HG02870 (cell line): ENCODE measurements at regions not wholly inside any gene's neighbourhood (a gene's known extent, or its start where the extent isn't known, plus 50 kb on each side); places are given as distances from the start of the nearest gene placed in this dataset.
"Not testable (repeated sequence)": the region's sequence is repeated elsewhere in the genome, so short reads cannot be mapped to it uniquely, and the experiment has no call there.

ENCODE experiments used
- ATAC-seq: cut with Tn5 transposase; IDR thresholded peaks from one replicate; pipeline ENCODE4 v1.9.1; 2021; ENCODE audit warnings: mild to moderate bottlenecking, moderate library complexity; ENCODE audit not compliant: unreplicated experiment

DNA sequence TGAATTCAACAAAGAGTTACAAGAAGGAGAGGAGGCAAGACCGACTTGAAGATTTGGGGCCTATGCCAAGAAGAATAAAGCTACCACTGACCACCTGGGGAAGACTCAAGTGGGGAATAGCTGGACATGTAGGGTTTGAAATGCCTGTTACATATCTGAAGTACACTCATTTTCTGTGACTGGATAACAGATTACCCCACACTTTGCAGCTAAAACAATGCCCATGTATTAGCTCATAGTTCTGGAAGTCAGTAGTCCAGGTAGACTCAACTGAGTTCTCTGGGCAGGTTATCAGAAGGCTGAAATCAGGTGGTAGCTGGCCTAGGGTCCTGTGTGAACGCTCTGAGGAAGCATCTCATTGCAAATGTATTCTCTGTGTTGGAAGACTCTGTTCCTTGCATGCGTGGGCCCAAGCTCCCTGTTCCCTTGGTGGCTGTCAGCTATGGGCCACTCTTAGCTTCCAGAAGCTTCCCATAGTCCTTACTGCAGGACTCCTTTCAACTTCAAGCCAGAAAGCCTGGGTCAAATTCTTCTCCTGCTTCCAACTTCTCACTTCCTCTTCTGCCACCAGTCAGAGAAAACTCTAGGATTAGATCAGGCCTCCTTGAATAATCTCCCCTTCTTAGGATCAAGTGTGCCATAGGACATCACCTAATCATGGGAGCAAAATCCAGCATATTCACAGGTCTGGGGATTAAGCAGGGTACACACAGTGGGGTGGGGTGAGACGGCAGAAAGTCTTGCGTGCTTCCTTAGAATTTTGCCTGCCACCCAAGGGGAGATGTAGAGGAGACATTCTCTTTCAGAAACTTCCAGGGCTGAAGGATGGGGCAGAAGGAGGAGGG is 187.8 kb downstream of the SHQ1 start:
- ATAC-seq, result no peak

DNA sequence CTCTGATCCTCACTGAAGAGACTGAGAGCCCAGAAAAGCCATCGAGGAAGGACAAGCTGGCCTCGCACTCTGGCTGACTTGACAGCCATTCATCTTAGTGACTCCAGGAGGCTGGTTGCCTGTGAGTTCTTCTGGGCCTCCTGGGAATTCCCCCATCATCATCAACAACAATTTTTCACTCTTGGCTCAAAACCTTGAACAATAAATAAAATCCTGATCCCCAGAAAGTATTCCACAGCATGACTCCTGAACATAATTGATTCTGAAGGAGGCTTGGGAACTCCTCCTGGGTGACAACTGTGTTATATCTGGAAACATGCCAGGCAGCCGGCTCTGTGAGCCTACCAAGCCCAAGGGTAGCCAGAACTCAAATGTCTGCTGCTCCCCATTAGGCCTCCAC is 188.6 kb downstream of the SHQ1 start:
- ATAC-seq, result no peak

DNA sequence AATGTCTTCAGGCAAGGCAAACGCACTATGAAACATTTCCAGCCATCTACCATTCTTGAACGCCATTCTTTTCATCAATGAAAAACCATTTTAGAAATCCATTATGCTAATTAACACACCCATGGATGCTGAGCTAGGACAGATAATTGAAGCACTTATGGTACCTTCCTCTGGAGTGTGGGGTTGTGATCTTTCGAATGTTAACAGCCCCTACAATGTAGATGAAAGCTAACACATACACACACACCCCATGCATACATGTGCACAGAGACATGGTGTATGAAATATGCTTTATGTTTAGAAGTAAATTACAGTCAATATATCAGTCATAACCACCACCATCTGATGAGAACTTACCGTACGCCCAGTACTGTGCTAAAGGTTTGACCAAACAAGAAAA is 189.1 kb downstream of the SHQ1 start:
- no peak for ATAC-seq

DNA sequence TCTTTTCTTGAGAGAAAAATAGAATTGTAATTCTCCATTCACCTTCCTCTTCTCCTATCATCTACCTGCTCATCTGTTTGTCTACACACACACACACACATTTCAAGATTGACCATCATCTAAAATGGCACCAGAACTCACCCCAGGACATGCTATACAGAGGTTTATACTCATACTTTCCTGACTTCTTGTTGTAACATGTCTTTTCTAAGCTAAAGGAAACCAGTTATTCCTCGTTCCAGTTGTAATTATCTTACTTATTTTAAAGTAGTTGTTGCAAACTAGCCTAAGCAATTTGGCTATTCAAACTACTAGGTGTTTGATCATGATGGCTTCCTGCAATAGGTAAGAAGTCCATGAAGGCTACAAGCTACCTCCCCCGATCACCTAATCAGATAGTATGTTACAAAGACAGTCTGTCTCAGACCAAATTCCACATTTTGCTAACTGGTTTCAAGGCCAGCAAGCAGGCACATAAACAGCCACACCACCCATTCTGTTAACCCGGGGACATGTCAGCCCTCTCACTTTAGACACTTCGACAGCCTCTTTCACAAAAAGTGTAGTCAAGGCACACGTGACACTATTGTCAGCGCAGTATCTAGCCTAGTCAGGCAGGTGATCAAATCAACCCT is 189.7 kb downstream of the SHQ1 start:
- ATAC-seq, result no peak

DNA sequence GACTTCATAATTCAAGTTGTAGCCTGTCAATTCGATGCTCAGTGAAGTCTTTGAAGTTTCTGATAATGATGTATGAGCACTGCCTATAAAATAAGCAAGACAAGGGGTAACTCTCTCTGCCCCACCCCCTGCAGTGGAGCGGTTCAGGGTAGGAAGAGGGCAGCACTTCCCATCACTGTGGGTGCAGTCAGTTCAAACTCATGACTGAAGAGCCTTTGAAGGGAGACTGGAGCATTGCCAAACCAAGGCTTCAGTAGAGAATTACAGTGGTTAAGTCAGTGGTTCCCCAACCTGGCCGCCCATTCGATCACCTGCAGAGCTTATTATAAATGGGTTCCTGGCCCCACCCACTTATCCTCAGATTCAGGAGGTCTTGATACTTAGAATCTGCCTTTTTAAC is 190.6 kb downstream of the SHQ1 start:
- ATAC-seq, result no peak

DNA sequence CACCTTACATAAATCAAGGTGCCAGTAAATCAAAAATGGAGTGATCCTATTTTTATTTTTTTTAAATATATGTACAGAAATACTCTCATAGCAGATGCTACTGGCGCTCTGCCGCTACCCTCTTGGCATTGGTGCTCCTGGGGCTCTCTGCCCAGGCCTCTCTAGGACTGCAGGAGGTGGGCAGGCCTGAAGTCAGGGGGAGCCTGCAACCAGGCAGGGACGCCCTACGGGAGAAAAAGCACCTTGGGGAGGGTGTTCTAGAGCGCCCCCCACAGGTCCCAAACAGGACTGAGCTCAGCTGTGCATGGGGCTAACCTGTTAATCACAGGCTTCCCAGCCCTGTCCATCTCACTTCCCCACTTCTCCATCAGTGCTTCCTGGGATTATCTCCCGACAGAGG is 192.5 kb downstream of the SHQ1 start:
- no peak for ATAC-seq

DNA sequence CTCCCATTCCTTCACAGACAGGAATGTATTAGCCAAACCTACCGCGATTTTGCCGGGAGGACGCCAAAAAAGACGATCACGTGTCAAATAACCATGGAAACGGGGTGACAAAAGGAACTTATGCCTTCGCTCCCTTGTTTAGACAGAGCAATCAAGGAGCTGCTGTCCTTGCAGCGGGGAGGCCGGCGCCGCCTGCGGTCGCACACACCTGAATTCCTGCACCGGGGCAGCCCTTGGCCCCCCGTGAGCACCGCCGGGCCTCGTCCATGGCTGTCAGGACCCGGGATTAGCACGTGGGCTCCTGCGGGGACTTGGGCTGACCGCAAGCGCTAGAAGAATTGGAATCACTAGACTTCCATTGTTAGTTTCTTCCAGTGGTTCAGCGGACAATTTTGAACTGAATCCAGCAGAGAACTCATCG is 193.1 kb downstream of the SHQ1 start:
- no peak for ATAC-seq

DNA sequence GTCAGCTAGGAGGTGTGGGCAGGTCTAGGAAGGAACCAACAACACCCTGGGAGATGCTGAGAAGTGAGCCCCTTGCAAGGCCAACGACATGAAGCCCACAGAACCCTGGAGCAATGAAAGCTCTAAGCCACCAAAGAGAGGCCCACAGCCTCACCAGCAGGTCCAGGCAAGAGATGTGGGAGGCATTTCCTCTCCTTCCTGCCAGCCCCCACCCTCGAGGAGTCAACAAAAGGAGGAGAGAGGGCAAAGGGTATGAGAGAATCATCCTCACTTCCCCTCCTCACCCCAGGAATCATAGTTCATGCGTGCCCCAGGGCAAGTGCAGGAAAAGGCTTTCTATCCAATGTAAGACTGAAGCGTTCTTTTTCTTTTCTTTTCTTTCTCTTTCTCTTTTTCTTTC is 195.8 kb downstream of the SHQ1 start:
- ATAC-seq, result no peak

DNA sequence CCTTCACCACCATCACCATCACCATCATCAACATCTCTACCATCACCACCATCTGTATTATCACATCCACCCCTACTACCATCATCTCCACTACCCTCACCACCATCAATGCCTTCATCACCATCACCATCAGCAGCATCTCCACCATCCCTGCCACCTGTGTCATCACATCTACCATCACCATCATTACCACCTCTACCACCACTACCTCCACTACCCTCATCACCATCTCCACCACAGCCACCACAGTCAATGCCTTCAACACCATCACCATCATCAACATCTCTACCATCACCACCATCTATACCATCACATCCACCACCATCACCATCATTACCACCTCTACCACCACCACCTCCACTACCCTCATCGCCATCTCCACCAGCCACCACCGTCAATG is 196.7 kb downstream of the SHQ1 start:
- ATAC-seq, result no peak

DNA sequence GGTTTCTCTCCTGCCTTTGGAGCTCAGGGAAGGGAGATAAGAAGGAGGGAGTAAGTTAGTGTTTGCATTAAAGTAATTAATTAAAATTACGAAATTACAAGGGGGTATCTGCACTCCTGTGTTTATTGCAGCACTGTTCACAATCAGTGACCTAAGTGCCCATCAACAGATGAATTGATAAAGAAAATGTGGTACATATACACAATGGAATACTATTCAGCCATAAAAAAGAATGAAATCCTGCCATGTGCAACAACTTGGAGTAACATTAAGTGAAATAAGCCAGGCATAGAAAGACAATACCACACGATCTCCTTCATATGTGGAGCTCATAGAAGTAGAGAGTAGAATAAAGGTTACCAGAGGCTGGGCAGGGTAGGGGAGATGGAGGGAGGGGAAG is 202.0 kb downstream of the SHQ1 start:
- no peak for ATAC-seq

DNA sequence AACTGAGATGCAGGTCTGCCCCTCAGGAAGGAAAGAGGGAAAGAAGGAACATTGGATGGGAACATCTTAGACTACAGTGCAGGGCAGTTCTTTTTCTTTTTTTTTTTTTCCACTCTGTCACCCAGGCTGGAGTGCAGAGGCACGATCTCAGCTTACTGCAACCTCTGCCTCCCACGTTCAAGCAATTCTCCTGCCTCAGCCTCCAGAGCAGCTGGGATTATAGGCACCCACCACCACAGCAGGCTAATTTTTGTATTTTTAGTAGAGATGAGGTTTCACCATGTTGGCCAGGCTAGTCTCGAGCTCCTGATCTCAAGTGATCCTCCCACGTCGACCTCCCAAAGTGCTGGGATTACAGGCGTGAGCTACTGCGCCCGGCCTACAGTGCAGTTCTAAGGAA is 204.6 kb downstream of the SHQ1 start:
- not testable (repeated sequence) for ATAC-seq

DNA sequence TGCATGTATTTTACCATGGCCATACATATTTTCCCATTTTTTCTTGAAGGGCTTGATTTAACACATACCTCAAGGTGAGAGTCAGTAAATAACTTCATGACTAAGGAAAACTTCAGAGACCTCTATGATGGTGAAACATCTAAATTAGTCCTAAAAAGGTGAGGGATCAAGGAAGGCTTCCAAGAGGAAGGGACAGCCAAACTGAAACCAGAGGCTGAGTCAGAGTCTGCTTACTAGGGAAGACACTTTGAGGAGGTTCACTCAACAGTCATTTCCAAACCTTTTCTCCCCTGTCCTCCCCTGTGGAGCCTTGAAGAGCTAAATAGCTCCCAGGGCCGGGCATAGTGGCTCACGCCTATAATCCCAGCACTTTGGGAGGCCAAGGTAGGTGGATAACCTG is 206.6 kb downstream of the SHQ1 start:
- no peak for ATAC-seq

DNA sequence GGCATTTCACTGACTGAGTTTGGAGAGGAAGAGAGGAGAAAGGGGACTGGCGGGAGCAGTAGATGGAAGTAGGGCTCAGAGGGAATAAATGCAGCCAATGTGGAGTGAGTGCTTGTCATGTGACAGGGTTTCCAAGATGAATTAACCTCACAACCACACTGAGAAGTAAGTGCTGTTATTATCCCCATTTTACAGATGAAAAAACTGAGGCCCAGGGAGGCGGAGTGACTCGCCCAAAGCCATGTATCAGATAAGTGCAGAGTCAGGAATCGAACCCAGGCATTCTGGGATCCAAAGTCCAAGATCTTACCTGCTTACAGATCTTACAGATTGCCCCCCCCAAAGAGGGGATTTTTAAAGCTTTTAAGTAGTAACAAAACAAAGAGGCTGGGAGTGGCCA is 207.2 kb downstream of the SHQ1 start:
- ATAC-seq, result no peak

DNA sequence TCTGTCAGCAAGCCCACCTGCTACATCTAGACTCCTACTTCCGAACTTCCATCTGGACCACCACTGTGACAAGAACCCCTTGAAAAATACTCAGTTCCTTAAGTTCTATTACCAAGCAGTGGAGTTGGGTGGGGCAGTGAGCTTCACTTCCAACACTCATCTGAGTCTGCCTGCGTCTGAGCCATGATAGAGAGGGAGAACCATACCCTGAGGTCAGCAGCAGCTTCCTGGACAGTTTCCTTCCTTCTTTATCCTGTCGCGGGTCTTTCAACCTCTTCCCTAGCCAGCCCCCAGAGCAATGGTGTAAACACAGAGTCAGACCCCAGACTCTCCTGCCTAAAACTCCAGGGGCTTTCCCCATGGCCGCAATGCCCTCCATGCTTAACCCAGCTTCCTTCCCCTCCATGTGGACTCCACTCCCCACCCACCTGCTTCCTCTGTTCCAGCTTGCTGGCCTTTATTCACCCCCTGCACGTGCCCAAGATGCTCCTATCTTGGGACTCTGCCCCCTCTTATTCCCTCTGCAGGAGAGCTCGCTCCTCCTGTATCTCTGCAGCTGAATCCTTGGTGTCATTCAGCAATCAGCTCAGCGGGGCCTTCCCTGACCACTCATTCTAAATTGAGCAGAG is 211.2 kb downstream of the SHQ1 start:
- ATAC-seq, result no peak

DNA sequence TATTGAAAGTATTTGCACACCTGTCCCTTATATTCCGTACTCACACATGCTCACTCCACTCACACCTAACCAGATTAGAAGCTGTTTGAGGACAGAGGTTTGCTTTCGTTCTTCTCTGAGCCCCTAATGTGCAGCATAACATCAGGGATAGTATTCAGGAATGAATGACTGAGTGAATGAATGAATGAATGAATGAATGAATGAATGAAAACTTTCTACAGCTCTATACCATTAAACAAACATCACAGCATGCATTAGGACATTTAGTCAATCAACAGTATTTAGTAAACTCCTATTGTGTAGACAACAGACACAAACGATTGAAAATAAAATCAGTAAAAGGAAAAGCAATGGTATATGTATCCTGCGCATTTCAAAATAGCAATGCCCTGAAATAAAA is 212.7 kb downstream of the SHQ1 start:
- no peak for ATAC-seq

DNA sequence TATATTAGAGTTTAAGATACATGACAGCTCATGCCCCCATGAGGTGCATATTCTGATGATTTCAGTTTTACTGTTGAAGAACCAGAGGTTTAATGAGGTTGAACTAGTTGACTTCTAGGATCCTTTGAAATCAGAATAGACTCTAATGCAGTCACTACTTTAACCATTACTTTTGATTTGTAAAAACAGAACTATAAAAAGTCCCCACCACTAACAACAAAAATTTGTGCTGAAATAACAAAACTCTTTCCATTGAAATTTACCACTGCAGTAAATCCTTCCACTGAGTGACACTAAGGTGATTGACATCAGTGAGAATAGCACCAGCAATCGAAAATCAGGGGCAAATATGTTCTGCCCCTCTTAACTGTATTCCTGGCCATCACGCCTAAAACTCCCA is 214.1 kb downstream of the SHQ1 start:
- peak; percentile 63 for ATAC-seq

DNA sequence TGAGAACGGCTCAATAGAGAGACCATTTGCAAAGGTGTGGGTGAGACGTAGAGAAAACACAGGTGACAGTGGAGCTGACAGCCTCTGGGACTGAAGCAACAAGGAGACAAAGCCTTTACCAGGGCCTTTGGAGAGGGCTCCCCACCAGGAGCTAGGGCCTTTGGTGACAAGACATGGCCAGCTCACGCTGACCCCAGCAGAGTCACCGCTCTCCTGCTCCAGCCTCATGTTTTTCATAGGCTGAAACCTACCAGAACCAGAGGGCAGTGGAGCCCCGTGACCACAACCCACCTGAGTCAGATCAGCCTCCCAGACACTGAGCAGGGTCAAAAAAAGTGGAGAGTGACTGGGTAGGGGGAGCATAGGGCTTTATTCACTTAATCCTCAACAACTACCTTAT is 214.7 kb downstream of the SHQ1 start:
- peak; percentile 42 for ATAC-seq

DNA sequence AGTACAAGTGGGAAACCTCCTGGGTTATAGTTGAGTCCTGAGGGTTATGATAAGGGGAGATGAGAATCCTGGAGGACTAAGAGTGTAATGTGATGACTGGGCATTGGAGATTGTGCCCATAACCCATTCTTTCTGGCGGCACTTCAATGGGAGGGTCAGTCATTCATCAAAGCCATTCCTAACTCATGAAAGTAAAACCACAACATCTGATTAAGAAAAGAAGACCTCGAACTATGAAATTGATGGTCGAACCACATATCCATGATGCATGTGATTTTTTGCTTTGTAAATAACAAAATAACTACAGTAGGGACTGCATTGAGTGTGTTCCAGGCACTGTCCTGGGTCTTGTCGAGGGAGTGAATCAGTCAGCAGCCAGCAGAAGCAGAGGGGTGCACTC is 215.1 kb downstream of the SHQ1 start:
- no peak for ATAC-seq

DNA sequence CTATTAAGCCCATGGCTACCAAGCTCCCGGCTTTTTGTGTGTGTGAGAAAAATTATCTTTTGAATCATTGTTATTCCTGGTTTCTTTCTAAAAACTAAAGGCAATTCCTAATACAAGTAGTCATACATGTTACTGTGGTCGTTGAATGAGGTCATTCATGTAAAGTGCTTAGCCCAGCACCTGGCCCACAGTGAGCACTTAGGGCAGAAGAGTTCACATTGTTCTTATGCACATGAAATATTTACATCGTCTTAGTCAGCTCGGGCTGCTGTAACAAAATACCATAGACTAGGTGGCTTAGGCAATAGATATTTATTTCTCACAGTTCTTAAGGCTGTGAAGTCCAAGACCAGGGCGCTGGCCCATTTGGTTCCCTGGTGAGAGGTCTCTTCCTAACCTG is 216.1 kb downstream of the SHQ1 start:
- no peak for ATAC-seq

DNA sequence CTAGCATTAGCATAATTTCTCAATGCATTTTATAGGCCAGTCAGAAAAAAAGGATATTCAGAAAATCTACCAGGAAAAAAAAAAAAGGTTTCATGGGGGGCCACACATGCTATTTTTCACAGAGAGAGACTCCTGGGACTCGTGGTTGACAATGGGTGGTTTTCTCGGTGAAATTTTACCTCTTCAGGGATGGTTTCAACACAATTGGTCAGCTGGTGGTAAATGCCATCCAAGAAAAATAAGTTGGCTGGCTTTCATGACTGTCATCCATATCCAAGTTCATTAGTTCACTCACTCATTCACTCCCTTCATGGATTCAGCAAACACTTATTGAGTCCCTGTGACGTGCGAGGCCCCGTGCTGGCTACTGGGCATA is 217.3 kb downstream of the SHQ1 start:
- no peak for ATAC-seq

DNA sequence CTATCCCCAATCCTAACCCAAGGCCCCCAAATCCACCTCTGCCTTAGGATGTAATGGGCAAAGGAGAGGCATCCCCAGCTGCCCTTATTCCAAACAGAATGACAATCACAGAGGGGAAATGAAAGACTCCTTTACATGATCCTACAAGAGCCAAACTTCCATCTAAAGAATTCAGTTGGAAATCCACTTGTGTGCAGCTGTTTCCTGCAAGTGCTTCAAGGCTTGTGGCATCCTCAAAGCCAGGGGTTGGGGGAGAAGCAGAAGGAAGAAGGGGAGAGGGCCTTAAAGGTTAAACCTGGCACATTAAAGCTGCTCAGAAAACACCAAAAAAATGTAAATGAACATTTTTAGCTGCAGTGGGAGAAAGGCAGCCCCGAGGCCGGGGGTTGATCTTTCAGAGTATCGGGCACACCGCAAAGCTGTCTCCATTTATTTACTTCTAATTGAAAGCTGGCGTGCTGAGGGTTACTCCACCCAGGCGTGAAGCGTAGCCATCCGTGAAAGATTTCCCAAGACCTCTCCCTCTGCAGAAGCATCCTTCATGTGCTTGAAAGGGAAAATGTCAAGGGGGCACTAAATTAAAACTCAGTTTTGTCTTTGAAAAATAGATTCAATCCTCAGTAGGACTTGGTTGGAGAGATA is 217.8 kb downstream of the SHQ1 start:
- ATAC-seq, result no peak

DNA sequence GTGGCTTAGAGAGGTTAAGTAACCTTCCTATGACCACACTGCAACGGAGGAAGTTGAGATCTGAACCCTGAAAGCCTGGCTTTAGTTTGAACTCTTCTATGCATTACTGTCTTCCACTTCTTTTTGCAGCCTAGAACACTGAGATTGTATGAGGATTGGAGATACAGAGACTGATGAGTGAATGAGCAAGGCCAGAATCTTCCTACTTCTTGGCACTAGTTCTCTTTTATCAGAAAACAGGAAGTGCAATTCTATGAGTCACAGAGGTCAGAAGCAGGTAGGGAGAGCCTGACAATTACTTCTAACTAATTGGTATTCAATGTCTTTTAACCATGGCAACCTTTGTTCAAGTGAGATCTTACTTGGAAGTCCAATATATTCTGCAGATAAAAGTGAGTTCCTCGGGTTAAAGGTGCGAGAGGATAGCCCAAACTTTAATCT is 219.0 kb downstream of the SHQ1 start:
- ATAC-seq, result peak; percentile 42
